Activated B cell treated with CpG ODN at 0.5 μM for 24 hours (primary cell): ENCODE measurements at regions not wholly inside any gene's neighbourhood (a gene's known extent, or its start where the extent isn't known, plus 50 kb on each side); places are given as distances from the start of the nearest gene placed in this dataset.

ENCODE experiments used
- ATAC-seq: fragments of 200-7000 bp; cut with Tn5 transposase; one replicate; pipeline ENCODE4 v1.10.0; 2021; ENCODE audit warnings: low read depth, mild to moderate bottlenecking, moderate library complexity
- CTCF ChIA-PET: fragments of 350-600 bp; sonication (Branson Sonifier 250); formaldehyde crosslinking; loops from one replicate; lab custom pipeline; 2021; ENCODE audit warnings: antibody characterized with exemption; lab: Charles Lee
- POLR2A ChIA-PET: fragments of 350-600 bp; sonication (Branson Sonifier 250); formaldehyde crosslinking; loops from one replicate; lab custom pipeline; 2021; ENCODE audit warnings: antibody characterized with exemption; lab: Charles Lee
- DNase-seq: peaks from one replicate; pipeline ENCODE4 v3.0.0; 2022
- H3K27ac Mint-ChIP-seq: one replicate; pipeline ENCODE4 v1.8.0; 2020; ENCODE audit warnings: mixed read lengths
- H3K27me3 Mint-ChIP-seq: one replicate; pipeline ENCODE4 v1.8.0; 2021; ENCODE audit warnings: mixed read lengths
- H3K36me3 Mint-ChIP-seq: one replicate; pipeline ENCODE4 v1.8.0; 2021; ENCODE audit warnings: low read depth, mixed read lengths
- H3K4me1 Mint-ChIP-seq: one replicate; pipeline ENCODE4 v1.8.0; 2021; ENCODE audit warnings: mixed read lengths
- H3K4me3 Mint-ChIP-seq: one replicate; pipeline ENCODE4 v1.8.0; 2020; ENCODE audit warnings: mild to moderate bottlenecking, mixed read lengths
- H3K9me3 Mint-ChIP-seq: one replicate; pipeline ENCODE4 v1.8.0; 2020; ENCODE audit warnings: mixed read lengths
- intact Hi-C: fragments of 100-400 bp; cut with micrococcal nuclease; formaldehyde crosslinking; loops from one replicate; pipeline ENCODE4 v1.15.1; 2024
- TF ChIP-seq, protein P1 (sequence below): fragments of 200-600 bp; IDR thresholded peaks from one replicate; pipeline ENCODE4 v1.8.0; 2022; ENCODE audit warnings: antibody characterized with exemption, mild to moderate bottlenecking

DNA sequence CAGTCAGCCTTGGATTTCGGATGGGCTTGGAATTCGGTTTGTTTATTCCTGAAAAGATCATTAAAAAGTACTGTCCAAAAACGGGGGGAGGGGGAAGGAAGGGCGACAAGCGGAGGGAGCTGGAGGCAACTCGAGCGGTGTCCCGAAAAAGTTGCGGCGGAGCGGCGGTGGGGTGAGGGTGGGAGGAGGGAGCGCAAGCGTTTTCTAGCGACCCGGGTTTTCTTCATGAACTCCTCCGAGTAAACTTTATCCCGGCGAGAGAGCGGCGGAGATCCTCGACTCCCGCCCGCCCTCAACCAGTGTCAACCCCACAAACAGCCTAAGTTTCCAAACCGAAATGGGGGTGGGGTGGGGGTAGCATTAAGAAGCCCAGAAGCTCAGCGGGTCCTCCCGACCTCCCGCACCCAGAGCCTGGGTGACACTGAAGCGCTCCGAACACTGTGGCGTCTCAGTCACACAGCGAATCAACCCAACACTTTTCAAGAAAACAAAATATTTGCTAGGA is 133.0 kb upstream of the C11orf58 start:
- H3K27ac Mint-ChIP-seq = no peak overlapping the region
- POLR2A ChIA-PET = no interaction called here
- no peak for DNase-seq

DNA sequence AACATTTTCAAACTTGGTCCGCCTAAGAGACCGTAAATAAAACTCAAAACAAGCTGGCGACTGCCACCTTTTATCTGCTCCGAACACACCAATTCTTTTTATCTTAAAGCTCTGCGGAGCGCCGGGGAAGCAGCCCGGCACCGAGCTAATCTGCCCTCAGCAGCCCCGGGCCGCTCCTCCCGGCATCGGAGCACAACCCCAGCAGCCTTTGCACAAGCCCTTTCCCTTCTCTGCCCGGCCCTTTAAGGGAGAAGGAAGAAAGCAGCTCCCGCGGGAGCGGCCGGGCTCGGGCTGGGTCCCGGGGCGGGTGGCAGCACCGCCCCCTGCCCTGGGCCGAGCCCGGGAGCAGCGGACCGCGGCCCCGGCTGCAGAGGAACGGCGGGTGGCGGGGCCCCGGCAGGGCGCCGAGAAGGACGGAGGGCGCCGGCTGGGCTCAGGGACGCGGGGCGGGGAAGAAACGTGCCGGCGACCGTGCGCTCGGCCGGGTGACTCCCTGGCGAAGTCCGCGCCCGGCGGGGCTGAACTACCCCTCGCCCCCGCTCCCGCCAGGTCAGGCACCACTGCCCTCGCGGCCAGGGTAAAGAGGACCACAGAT is 133.6 kb upstream of the C11orf58 start:
- Mint-ChIP-seq H3K4me1 (peaks cover 30% of the 10 kb centered on the region), H3K9me3 (peaks cover 5% of the 10 kb centered on the region), H3K27ac (no peak overlapping the region), H3K36me3 (no peaks in the 10 kb centered on the region), H3K4me3 (peak overlapping the region; percentile 75), H3K27me3 (peaks cover 38% of the 10 kb centered on the region)
- no peak for DNase-seq
- ChIA-PET CTCF (interaction anchor here (1.8 kb wide), 1 partner anchor 9 kb away, joined by 9 read pairs; no protein-coding TSS in a partner anchor), POLR2A (no interaction called here)
- intact Hi-C loops = loop anchor here (5.0 kb wide), 2 partner anchors 953 to 1698 kb away; no protein-coding TSS in a partner anchor
- TF ChIP-seq, protein P1, sequence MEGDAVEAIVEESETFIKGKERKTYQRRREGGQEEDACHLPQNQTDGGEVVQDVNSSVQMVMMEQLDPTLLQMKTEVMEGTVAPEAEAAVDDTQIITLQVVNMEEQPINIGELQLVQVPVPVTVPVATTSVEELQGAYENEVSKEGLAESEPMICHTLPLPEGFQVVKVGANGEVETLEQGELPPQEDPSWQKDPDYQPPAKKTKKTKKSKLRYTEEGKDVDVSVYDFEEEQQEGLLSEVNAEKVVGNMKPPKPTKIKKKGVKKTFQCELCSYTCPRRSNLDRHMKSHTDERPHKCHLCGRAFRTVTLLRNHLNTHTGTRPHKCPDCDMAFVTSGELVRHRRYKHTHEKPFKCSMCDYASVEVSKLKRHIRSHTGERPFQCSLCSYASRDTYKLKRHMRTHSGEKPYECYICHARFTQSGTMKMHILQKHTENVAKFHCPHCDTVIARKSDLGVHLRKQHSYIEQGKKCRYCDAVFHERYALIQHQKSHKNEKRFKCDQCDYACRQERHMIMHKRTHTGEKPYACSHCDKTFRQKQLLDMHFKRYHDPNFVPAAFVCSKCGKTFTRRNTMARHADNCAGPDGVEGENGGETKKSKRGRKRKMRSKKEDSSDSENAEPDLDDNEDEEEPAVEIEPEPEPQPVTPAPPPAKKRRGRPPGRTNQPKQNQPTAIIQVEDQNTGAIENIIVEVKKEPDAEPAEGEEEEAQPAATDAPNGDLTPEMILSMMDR = no peak
- peak; percentile 7 for ATAC-seq

More for the DNA sequence above, 133.0 kb upstream of the C11orf58 start:
- CTCF ChIA-PET = interaction anchor here (1.8 kb wide), 1 partner anchor 8 kb away, joined by 9 read pairs; no protein-coding TSS in a partner anchor
- intact Hi-C loops = loop anchor here (5.0 kb wide), 2 partner anchors 953 to 1698 kb away; no protein-coding TSS in a partner anchor
- Mint-ChIP-seq H3K36me3 (no peaks in the 10 kb centered on the region), H3K9me3 (peaks cover 5% of the 10 kb centered on the region), H3K27me3 (peaks cover 38% of the 10 kb centered on the region), H3K4me1 (peaks cover 30% of the 10 kb centered on the region), H3K4me3 (peak overlapping the region; percentile 75)
- no peak for ATAC-seq
- TF ChIP-seq, protein P1 = no peak

DNA sequence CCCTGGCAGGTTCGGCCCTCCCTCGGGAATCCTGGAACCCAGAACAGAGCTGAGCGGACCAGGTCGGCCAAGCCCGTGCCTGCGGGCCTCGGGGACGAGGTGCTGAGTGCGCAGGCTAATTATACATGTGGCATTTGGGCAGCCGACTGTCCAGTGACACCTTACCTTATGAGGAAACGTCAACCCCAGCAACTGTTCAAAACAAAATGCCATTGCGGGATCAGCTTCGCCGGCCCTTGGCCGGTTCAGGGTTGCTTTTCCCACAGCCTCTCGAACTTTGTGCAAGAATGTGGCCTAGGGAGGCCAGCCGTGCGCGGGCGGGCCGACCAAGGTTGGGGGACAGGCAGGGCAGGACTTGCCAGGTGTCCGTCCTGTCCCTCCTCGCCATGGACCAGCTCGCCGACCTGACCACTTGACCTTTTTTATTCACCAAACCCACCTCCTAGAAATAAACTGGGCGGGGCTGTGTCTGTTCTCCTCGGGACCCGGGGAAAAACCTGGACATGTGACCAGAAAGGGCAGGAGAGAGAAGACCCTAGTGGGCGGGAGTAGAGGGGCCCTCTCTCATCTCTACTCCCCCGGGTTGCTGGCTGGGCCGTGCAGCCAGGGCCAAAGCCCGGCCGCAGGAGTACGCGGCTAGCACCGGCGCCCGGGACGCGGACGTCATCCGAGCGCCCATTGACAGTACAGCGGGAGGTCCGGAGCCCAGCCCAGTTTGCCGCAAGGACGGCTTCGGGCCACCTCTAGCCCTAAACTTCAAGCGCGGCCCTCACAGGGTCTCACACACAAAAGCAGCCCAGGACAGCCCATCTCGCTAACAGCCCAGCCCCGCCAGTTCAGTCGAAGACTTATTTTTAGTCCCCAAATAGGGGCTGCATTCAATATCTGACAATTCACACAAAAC is 134.3 kb upstream of the C11orf58 start:
- no peak overlapping the region for H3K27ac Mint-ChIP-seq
- H3K4me1 Mint-ChIP-seq = peaks cover 30% of the 10 kb centered on the region
- H3K36me3 Mint-ChIP-seq = no peaks in the 10 kb centered on the region
- DNase-seq (no peak), ATAC-seq (no peak)
- intact Hi-C loops = no loop called here
- CTCF ChIA-PET = interaction anchor here (1.8 kb wide), 1 partner anchor 9 kb away, joined by 9 read pairs; no protein-coding TSS in a partner anchor
- H3K27me3 Mint-ChIP-seq = peaks cover 38% of the 10 kb centered on the region
- H3K4me3 Mint-ChIP-seq = peak overlapping the region; percentile 65
- H3K9me3 Mint-ChIP-seq = peaks cover 5% of the 10 kb centered on the region
- TF ChIP-seq, protein P1 = no peak
- POLR2A ChIA-PET = no interaction called here

DNA sequence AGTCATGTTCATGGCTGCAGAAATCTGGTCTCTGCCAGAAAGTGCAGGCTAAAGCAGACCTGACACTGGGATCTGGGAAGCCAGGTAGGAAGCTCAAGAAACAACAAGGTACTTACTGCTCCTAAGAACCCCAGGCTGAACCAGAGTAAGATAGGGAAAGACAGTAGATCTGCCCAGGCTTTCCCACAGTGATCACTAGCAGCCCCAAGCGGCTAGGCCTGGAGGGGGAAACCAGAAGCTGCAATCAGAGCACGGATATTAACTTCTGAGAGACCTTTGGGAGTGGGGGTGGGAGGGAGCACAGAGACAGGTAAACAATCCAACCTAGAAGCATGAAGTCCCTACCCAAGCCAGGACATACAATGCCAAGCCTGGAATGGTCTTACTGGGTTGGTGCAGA is 135.2 kb upstream of the C11orf58 start:
- intact Hi-C loops = no loop called here
- Mint-ChIP-seq H3K4me1 (peaks cover 30% of the 10 kb centered on the region), H3K36me3 (no peaks in the 10 kb centered on the region), H3K27ac (no peak overlapping the region), H3K9me3 (peaks cover 5% of the 10 kb centered on the region), H3K27me3 (peaks cover 43% of the 10 kb centered on the region), H3K4me3 (no peak overlapping the region)
- TF ChIP-seq, protein P1 = no peak
- DNase-seq = no peak
- ChIA-PET CTCF (no interaction called here), POLR2A (no interaction called here)
- ATAC-seq = no peak

DNA sequence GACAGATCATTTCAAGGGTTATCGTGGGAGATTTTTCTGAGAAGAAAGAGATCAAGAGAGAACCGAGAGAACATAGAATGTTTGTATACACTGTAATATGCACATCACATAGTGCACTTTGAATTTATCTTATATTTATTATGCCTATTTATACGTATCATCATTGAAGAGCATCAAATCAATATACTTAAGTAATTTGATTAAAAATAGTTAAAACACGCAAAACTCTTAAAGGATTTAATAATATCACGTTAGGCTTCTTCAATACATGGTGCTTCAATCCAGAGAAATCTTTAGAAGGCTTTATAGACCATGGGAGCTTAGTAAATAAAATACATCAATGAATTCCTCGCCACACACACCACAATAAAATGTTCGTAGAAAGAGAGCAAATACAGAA is 139.5 kb upstream of the C11orf58 start:
- CTCF ChIA-PET = no interaction called here
- Mint-ChIP-seq H3K9me3 (no peaks in the 10 kb centered on the region), H3K27me3 (peaks cover 23% of the 10 kb centered on the region), H3K4me1 (peaks cover 4% of the 10 kb centered on the region), H3K36me3 (no peaks in the 10 kb centered on the region), H3K4me3 (no peak overlapping the region), H3K27ac (no peak overlapping the region)
- DNase-seq (no peak), ATAC-seq (no peak)
- POLR2A ChIA-PET = no interaction called here
- TF ChIP-seq, protein P1 = no peak
- intact Hi-C loops = no loop called here
